ENCODE measurements at regions not wholly inside any gene's neighbourhood (a gene's known extent, or its start where the extent isn't known, plus 50 kb on each side); places are given as distances from the start of the nearest gene placed in this dataset.
"Not testable (repeated sequence)": the region's sequence is repeated elsewhere in the genome, so short reads cannot be mapped to it uniquely, and the experiment has no call there.

DNA sequence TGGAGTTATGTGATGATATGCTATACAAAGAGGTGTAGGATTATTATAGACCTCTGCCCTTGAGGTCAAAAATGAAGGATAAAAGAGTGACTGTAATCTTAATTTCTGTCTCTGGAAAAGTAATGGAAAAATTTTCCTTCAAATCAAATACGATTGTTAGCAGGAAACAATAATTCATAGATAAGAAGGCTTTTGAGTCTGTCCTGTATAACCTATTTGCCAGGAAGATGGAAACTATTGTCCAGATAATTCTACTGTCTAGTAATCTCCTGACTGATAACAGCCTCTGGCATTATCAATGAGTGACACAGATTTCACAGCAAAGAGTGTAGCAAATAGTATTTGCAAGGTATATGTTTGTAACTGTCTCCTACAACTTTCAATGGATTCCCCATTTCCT is 307.8 kb downstream of the MTX2 start:
- Mint-ChIP-seq H3K36me3 (no peaks in the 10 kb centered on the region), H3K27me3 (ENCODE audit: low read depth) (no peaks in the 10 kb centered on the region), H3K9me3 (peaks cover 8% of the 10 kb centered on the region), H3K4me1 (peaks cover 8% of the 10 kb centered on the region), H3K27ac (no peak overlapping the region), H3K4me3 (no peak overlapping the region)
- no peak for DNase-seq (ENCODE audit: low spot score)
- ChIA-PET POLR2A (no interaction called here), CTCF (interaction anchor here (1.1 kb wide), 1 partner anchor 23 kb away, joined by 3 read pairs; no protein-coding TSS in a partner anchor)
- ATAC-seq, result no peak
- TF ChIP-seq NR1H2 (CRISPR knock-in tag; IDR thresholded peaks at IDR 0.05), result no peak
- no peak for TF ChIP-seq ZNF532 (CRISPR knock-in tag; IDR thresholded peaks at IDR 0.05; ENCODE audit: borderline replicate concordance)
- TF ChIP-seq NR2C2 (CRISPR knock-in tag; IDR thresholded peaks at IDR 0.05), result no peak
- TF ChIP-seq HMGXB4 (CRISPR knock-in tag; IDR thresholded peaks at IDR 0.05), result no peak
- no peak for TF ChIP-seq TP53 (CRISPR knock-in tag; IDR thresholded peaks at IDR 0.05)
- no peak for TF ChIP-seq CTCF (IDR thresholded peaks at IDR 0.05)
- no peak for TF ChIP-seq OVOL2 (CRISPR knock-in tag; IDR thresholded peaks at IDR 0.05; ENCODE audit: borderline replicate concordance)
- TF ChIP-seq ETV6 (CRISPR knock-in tag; IDR thresholded peaks at IDR 0.05), result no peak
- TF ChIP-seq, protein P1, sequence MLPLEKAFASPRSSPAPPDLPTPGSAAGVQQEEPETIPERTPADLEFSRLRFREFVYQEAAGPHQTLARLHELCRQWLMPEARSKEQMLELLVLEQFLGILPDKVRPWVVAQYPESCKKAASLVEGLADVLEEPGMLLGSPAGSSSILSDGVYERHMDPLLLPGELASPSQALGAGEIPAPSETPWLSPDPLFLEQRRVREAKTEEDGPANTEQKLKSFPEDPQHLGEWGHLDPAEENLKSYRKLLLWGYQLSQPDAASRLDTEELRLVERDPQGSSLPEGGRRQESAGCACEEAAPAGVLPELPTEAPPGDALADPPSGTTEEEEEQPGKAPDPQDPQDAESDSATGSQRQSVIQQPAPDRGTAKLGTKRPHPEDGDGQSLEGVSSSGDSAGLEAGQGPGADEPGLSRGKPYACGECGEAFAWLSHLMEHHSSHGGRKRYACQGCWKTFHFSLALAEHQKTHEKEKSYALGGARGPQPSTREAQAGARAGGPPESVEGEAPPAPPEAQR (CRISPR knock-in tag; IDR thresholded peaks at IDR 0.05), result no peak
- no peak for TF ChIP-seq MLX (CRISPR knock-in tag; IDR thresholded peaks at IDR 0.05)
- no peak for TF ChIP-seq NR3C1 (CRISPR knock-in tag; conservative IDR thresholded peaks at IDR 0.05; ENCODE audit: low read depth)
- no peak for TF ChIP-seq ZMAT4 (CRISPR knock-in tag; IDR thresholded peaks at IDR 0.05)
- TF ChIP-seq FOXP1 (CRISPR knock-in tag; IDR thresholded peaks at IDR 0.05; ENCODE audit: borderline replicate concordance), result no peak
- TF ChIP-seq KAT7 (CRISPR knock-in tag; IDR thresholded peaks at IDR 0.05; ENCODE audit: borderline replicate concordance), result no peak
- no peak for TF ChIP-seq TEAD4 (CRISPR knock-in tag; IDR thresholded peaks at IDR 0.05)
- TF ChIP-seq NFE2L1 (CRISPR knock-in tag; IDR thresholded peaks at IDR 0.05), result no peak
- TF ChIP-seq FOXK1 (CRISPR knock-in tag; IDR thresholded peaks at IDR 0.05), result no peak
- no peak for TF ChIP-seq AFF4 (CRISPR knock-in tag; IDR thresholded peaks at IDR 0.05; ENCODE audit: borderline replicate concordance)

DNA sequence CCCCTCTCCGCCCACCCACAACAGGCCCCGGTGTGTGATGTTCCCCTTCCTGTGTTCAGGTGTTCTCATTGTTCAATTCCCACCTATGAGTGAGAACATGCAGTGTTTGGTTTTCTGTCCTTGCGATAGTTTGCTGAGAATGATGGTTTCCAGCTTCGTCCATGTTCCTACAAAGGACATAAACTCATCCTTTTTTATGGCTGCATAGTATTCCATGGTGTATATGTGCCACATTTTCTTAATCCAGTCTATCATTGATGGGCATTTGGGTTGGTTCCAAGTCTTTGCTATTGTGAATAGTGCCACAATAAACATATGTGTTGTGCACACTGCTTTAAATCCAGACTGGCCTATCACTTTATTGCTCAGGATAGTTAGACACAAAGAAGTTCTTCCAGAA is 309.1 kb downstream of the MTX2 start:
- H3K27me3 Mint-ChIP-seq (ENCODE audit: low read depth); H3K9me3 Mint-ChIP-seq; POLR2A ChIA-PET; H3K4me3 Mint-ChIP-seq; H3K36me3 Mint-ChIP-seq; H3K27ac Mint-ChIP-seq; DNase-seq (ENCODE audit: low spot score); ATAC-seq: not testable (repeated sequence)
- CTCF ChIA-PET, result interaction anchor here (1.1 kb wide), 1 partner anchor 24 kb away, joined by 3 read pairs; no protein-coding TSS in a partner anchor
- peaks cover 11% of the 10 kb centered on the region for H3K4me1 Mint-ChIP-seq

Measured in WTC11 (cell line).